ENCODE measurements at regions not wholly inside any gene's neighbourhood (a gene's known extent, or its start where the extent isn't known, plus 50 kb on each side); places are given as distances from the start of the nearest gene placed in this dataset.

DNA sequence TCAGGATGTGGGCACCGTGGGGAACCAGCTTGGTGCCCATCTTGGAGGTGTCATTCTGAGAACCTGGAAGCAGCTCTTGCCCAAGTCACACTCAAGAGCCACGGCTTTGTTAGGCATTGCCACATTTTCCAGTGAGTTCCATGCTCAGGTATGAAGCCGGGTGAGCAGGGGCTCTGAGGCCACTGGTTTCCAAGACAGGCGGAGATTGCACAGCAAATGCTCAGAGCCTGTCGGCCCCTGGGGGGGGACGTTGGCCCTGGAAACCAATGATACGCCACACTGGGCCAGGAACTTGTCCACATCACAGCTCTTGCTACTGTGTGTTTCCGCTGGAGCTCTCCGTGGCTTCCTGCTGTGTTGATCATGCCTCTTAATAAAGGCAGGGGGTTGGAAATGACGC is 52.5 kb upstream of the SALL3 start:
- no peak overlapping the region for H3K27ac ChIP-seq
- no peaks in the 10 kb centered on the region for H3K4me1 ChIP-seq
- WGBS, 2 donors (ENCODE audit: low coverage in 1 of 2): 57 to 72% methylated on average over 1 to 9 of the region's 10 CpGs
- TF ChIP-seq POLR2A (IDR thresholded peaks at IDR 0.05): no peak
- TF ChIP-seq, protein P1, sequence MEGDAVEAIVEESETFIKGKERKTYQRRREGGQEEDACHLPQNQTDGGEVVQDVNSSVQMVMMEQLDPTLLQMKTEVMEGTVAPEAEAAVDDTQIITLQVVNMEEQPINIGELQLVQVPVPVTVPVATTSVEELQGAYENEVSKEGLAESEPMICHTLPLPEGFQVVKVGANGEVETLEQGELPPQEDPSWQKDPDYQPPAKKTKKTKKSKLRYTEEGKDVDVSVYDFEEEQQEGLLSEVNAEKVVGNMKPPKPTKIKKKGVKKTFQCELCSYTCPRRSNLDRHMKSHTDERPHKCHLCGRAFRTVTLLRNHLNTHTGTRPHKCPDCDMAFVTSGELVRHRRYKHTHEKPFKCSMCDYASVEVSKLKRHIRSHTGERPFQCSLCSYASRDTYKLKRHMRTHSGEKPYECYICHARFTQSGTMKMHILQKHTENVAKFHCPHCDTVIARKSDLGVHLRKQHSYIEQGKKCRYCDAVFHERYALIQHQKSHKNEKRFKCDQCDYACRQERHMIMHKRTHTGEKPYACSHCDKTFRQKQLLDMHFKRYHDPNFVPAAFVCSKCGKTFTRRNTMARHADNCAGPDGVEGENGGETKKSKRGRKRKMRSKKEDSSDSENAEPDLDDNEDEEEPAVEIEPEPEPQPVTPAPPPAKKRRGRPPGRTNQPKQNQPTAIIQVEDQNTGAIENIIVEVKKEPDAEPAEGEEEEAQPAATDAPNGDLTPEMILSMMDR (IDR thresholded peaks at IDR 0.05): no peak
- no peak for TF ChIP-seq EP300 (IDR thresholded peaks at IDR 0.05; ENCODE audit: low read depth)
- TF ChIP-seq POLR2AphosphoS5 (IDR thresholded peaks at IDR 0.05): no peak
- in situ Hi-C loops (cut with MboI; ENCODE audit: low pct_ligation_motif_present in 1 of 4, low pct_unique_long_range_greater_than_20kb in 1 of 4, low sequenced_read_pairs in 3 of 4) (no loop called here), intact Hi-C loops (cut with DNase I; ENCODE audit: low total_unique reads) (no loop called here)
- H3K4me3 ChIP-seq: no peak overlapping the region
- no peaks in the 10 kb centered on the region for H3K9me3 ChIP-seq
- DNase-seq: no peak
- H3K27me3 ChIP-seq: no peaks in the 10 kb centered on the region
- H3K36me3 ChIP-seq: no peaks in the 10 kb centered on the region

DNA sequence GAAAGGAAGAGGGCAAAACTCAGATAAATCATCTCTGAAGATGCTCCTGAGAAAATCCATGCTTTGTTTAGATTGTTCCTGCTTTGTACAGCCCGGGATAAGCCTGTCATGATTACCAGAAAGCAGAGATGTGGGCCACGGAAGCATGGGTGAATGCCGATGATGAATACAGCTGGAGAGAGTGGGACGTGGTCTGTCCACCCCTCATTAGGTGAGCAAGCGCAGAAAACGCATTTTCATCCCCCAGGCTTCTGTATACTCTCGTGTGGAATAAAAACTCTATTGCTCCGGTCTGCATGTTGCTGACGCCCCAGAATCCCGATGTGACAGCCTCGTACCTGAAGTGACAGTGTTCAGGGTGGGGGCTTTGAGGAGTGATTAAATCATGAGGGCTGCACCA is 52.0 kb upstream of the SALL3 start:
- intact Hi-C loops (cut with DNase I; ENCODE audit: low total_unique reads) (no loop called here), in situ Hi-C loops (cut with MboI; ENCODE audit: low pct_ligation_motif_present in 1 of 4, low pct_unique_long_range_greater_than_20kb in 1 of 4, low sequenced_read_pairs in 3 of 4) (no loop called here)
- TF ChIP-seq, protein P1 (IDR thresholded peaks at IDR 0.05): no peak
- TF ChIP-seq POLR2AphosphoS5 (IDR thresholded peaks at IDR 0.05): no peak
- no peak for TF ChIP-seq POLR2A (IDR thresholded peaks at IDR 0.05)
- DNase-seq: no peak
- 81 to 86% methylated on average over 2 to 11 of the region's 11 CpGs for WGBS, 2 donors (ENCODE audit: low coverage in 1 of 2)
- Histone ChIP-seq H3K4me3 (no peak overlapping the region), H3K36me3 (no peaks in the 10 kb centered on the region), H3K27ac (no peak overlapping the region), H3K27me3 (no peaks in the 10 kb centered on the region), H3K4me1 (no peaks in the 10 kb centered on the region), H3K9me3 (no peaks in the 10 kb centered on the region)

DNA sequence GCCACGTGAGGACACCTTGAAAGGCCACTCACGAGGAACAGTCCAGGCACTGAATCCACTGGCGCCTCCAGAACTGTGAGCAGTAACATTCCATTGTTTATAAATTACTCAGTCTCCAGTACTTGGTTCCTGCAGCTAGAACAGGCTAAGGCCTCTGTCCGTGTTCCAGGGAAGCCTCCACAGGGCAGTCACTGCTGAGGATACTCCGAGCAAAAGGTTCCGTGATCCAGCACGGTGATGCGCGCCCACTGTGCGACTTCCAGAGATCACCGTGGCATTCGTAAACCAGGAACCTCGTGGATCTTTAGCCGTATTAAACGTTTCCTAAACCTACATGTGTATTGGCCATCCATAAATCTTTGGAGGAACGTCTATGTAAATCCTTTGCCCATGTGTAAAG is 51.5 kb upstream of the SALL3 start:
- H3K9me3 ChIP-seq: no peaks in the 10 kb centered on the region
- no peak overlapping the region for H3K27ac ChIP-seq
- H3K27me3 ChIP-seq: no peaks in the 10 kb centered on the region
- intact Hi-C loops (cut with DNase I; ENCODE audit: low total_unique reads) (no loop called here), in situ Hi-C loops (cut with MboI; ENCODE audit: low pct_ligation_motif_present in 1 of 4, low pct_unique_long_range_greater_than_20kb in 1 of 4, low sequenced_read_pairs in 3 of 4) (no loop called here)
- 90 to 96% methylated on average over 6 to 16 of the region's 16 CpGs for WGBS, 2 donors (ENCODE audit: low coverage in 1 of 2)
- no peak overlapping the region for H3K4me3 ChIP-seq
- DNase-seq: no peak
- TF ChIP-seq POLR2A (IDR thresholded peaks at IDR 0.05) (no peak), EP300 (IDR thresholded peaks at IDR 0.05; ENCODE audit: low read depth) (no peak), POLR2AphosphoS5 (IDR thresholded peaks at IDR 0.05) (no peak)
- TF ChIP-seq, protein P1 (IDR thresholded peaks at IDR 0.05): no peak
- no peaks in the 10 kb centered on the region for H3K36me3 ChIP-seq
- H3K4me1 ChIP-seq: no peaks in the 10 kb centered on the region

DNA sequence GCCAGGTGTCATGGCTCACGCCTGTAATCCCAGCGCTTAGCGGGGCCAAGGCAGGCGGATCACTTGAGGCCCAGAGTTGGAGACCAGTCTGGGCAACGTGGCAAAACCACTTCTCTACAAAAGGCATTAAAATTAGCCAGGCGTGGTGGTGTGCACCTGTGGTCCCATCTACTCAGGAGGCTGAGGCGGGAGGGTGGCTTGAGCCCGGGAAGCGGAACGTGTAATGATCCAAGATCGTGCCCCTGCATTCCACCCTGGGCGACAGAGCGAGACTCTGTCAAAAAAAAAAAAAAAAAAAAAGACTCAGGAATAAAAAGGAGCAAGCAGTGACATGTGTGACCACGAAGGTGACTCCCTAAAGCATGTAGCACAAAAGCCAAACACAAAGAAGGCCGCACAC is 50.1 kb upstream of the SALL3 start:
- 83 to 86% methylated on average over 9 to 15 of the region's 15 CpGs for WGBS, 2 donors (ENCODE audit: low coverage in 1 of 2)
- H3K27ac ChIP-seq: no peak overlapping the region
- no peaks in the 10 kb centered on the region for H3K27me3 ChIP-seq
- H3K4me3 ChIP-seq: no peak overlapping the region
- DNase-seq: no peak
- TF ChIP-seq, protein P1 (IDR thresholded peaks at IDR 0.05): no peak
- TF ChIP-seq POLR2AphosphoS5 (IDR thresholded peaks at IDR 0.05): no peak
- TF ChIP-seq POLR2A (IDR thresholded peaks at IDR 0.05): no peak
- no peak for TF ChIP-seq EP300 (IDR thresholded peaks at IDR 0.05; ENCODE audit: low read depth)
- intact Hi-C loops (cut with DNase I; ENCODE audit: low total_unique reads) (no loop called here), in situ Hi-C loops (cut with MboI; ENCODE audit: low pct_ligation_motif_present in 1 of 4, low pct_unique_long_range_greater_than_20kb in 1 of 4, low sequenced_read_pairs in 3 of 4) (no loop called here)
- no peaks in the 10 kb centered on the region for H3K36me3 ChIP-seq
- H3K4me1 ChIP-seq: no peaks in the 10 kb centered on the region
- no peaks in the 10 kb centered on the region for H3K9me3 ChIP-seq

Small RNA genes lying in the stretch of these regions (small RNA-seq; reads per million reads assigned to genes)
- 0 reads per million in 4 donors for gene RF00019
- 0 reads per million in 4 donors for gene RF00402
- gene RNA5SP461: 0 reads per million in 4 donors
- 0 reads per million in 4 donors for gene RNU6-655P
